Stimulated activated CD4-positive, alpha-beta T cell treated with anti-CD3 and anti-CD28 coated beads, Interleukin-12 subunit alpha, Interleukin-12 subunit beta, amount 100 ng/mL, for 48 hours (primary cell): ENCODE measurements at regions not wholly inside any gene's neighbourhood (a gene's known extent, or its start where the extent isn't known, plus 50 kb on each side); places are given as distances from the start of the nearest gene placed in this dataset.

Source experiments
- DNase-seq, 3 donors: peaks; one replicate each; pipeline ENCODE4 v3.0.0-alpha.2; 2020; ENCODE audit warnings: low read depth in 2 of 3, low spot score in 1 of 3

- no peak for DNase-seq
These were observed 88.1 kb downstream of the UNCX start for GRCh38 chr7:1320616-1321240.

GRCh38 chr7:1321411-1322239, 89.0 kb downstream of the UNCX start:
- no peak for DNase-seq

GRCh38 chr7:1322240-1323110, 89.8 kb downstream of the UNCX start:
- no peak for DNase-seq

GRCh38 chr7:1323178-1324027, 90.7 kb downstream of the UNCX start:
- no peak for DNase-seq

DNA sequence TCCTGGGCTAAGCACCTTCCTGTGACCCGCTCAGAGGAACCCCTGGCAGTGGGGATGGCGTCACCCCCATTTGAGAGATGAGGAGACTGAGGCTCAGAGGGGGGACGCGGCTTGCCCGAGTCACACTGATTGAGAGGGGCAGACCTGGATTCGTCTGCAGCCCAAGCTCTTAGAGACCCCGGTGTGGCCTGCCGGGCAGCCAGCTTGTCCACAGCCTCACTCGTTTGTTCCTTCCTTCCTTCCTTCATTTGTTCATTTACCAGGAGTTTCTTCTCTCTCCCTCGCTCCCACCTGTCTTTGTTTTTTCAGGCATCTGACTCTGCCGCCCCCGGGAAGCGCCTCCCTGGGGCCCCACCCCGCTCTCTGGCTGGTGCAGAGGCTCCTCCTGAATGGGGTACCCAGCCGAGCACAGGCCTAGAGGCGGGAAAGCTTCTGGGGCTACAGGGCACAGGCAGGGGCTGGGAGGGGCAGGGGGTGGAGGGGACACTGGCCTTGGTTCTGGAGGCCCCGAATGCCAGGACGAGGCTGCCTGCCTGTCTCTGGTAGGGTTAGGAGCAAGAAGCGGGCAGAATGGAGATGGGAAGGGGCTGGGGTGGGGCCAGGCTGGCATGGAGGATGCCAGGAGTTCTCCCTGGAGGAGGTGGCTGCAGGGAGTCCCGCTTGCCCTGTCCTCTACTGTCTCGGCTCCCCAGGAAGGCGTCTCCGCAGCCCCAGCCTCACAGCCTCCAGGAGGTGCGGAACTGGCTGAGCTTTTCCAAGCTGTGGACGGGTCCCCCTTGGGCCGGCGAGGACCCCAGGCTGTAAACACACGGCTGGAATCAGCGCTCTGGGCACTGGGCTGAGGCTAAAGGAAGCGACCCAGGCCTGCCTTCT, 91.6 kb downstream of the UNCX start:
- no peak for DNase-seq

DNA sequence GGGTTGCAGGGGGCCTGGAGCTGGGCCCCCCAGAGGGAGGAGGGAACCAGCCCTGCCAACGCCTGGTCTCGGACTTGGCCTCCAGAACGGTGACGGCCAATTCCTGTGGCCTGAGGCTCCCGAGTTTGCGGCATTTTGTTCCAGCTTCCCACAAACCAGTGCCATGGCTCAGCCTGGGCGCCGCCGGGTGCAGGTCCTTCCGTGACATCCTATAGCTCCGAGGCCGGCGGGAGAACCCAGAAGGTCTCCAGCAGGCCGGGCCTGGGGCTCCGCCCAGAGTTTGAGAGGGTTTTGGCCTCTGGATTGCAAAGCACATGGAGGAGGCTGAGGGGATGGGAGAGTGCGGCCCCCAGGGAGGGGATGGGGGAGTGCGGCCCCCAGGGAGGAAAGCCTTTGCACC, 92.6 kb downstream of the UNCX start:
- DNase-seq = no peak

DNA sequence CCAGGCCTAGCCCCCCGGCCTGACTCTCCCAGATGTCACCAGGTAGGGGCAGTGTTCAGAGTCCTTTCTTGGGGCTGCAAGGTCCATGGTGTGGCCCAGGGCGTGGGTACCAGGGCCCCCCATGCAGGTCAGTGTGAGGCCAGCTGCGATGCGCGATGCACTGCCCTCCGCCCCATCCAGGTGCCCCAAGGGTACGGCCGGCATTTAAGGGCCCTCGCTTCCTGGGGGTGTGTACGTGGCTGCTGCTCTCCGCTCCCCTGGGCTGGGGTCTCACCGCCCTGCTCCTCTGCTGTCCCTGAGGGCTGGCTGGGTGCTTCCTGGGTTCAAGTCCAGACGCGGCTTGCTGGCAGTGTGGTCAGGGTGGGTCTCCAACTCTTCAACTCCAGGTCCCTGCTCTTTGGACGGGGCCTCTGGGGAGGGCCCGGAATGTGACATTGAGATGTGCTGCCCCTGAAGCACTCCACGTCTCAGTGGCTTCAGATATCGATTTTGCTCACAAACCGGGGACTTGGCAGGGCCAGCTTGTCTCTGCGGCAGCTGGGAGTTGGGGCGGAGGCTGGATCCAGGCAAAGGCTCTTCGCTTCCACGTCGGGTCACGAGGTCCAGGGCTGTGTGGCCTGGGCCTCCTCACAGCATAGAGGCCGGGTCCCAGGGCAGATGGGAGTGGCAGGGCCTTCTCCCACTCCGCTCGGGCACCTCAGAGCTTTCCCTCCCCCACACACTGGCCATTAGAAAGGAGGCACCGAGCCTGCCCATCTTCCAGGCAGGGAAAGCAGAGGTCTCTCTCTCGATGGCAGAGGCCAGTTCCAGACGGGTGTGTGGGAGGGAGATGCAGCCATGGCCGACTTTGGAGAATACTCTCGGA, 93.2 kb downstream of the UNCX start:
- DNase-seq = no peak

DNA sequence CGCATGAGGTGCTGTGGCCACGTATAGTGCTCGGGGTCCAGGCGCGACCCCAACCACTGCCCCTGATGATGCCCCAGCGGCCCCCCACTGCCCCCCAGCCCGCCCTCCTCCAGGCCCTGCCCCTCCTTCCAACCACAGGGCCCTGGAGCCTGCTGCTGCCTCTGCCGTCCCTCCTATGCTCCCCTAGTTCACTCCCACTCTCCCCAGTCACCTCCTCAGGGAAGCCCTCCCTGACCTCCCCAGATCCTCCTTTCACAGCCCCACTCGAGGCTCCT, 93.8 kb downstream of the UNCX start:
- no peak for DNase-seq

- DNase-seq = no peak
These were observed 96.6 kb downstream of the UNCX start for GRCh38 chr7:1329261-1329660.

GRCh38 chr7:1329966-1330800, 97.5 kb downstream of the UNCX start:
- DNase-seq = no peak

DNA sequence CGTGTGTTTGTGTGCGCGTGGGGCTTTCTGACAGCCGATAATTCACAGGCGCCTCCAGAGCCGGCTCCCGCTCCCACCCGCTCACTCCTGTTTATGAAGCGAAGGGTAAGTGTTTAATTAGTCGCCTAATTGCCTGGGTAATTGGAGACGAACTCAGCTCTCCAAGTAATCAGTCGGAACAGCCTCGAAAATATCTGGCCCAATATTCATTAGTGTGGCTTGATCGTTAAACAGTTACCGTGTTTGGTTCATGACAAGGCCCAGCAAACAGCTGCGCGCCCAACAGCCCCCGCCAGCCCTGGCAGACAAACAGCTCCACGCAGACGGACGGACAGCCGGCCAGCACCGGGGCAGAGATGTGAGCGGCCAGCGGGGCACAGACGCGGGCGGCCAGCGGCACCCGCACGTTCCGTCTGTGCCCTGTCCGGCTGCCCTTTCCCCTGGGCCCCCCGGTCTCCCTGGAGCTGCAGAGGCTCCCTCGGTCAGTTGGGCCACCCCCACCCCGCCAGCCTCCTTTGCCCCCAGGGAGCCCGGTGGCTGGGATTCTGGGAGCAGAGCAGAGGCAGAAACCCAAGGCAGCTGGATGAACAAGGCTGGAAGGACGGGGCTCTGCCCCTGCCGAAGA, 98.2 kb downstream of the UNCX start:
- DNase-seq = no peak

- no peak for DNase-seq
These were observed 99.1 kb downstream of the UNCX start for GRCh38 chr7:1331561-1332467.

GRCh38 chr7:1336509-1336908, 103.8 kb downstream of the UNCX start:
- DNase-seq = no peak

GRCh38 chr7:1339611-1340010, 106.9 kb downstream of the UNCX start:
- DNase-seq = no peak

GRCh38 chr7:1340031-1340430, 107.4 kb downstream of the UNCX start:
- no peak for DNase-seq

- no peak for DNase-seq
These were observed 108.0 kb downstream of the UNCX start for GRCh38 chr7:1340461-1341360.
